SJSA1 (cell line): ENCODE measurements at regions not wholly inside any gene's neighbourhood (a gene's known extent, or its start where the extent isn't known, plus 50 kb on each side); places are given as distances from the start of the nearest gene placed in this dataset.

ENCODE experiments used
- DNase-seq, 2 experiments: peaks; one replicate each; pipeline ENCODE4 v3.0.0-alpha.2; 2015 to 2020; ENCODE audit warnings: low spot score in 2 of 2, low read depth in 1 of 2
- H3K27ac ChIP-seq: fragments of 250-450 bp; sonication (Bioruptor Pico); 2 replicates; pipeline ENCODE4 v1.5.1; 2020; ENCODE audit warnings: mild to moderate bottlenecking, moderate library complexity
- H3K27me3 ChIP-seq: fragments of 250-450 bp; sonication (Bioruptor Pico); replicated peaks from 2 replicates; pipeline ENCODE4 v1.5.1; 2020; ENCODE audit warnings: mild to moderate bottlenecking, moderate library complexity
- H3K36me3 ChIP-seq: fragments of 250-450 bp; sonication (Bioruptor Pico); 2 replicates; pipeline ENCODE4 v1.5.1; 2020; ENCODE audit warnings: mild to moderate bottlenecking
- H3K4me1 ChIP-seq: fragments of 250-450 bp; sonication (Bioruptor Pico); replicated peaks from 2 replicates; pipeline ENCODE4 v1.6.1; 2021; ENCODE audit warnings: mild to moderate bottlenecking
- H3K4me3 ChIP-seq: fragments of 250-450 bp; sonication (Bioruptor Pico); 2 replicates; pipeline ENCODE4 v1.5.1; 2020; ENCODE audit warnings: mild to moderate bottlenecking
- H3K9me3 ChIP-seq: fragments of 250-450 bp; sonication (Bioruptor Pico); replicated peaks from 2 replicates; pipeline ENCODE4 v1.5.1; 2020; ENCODE audit warnings: mild to moderate bottlenecking

DNA sequence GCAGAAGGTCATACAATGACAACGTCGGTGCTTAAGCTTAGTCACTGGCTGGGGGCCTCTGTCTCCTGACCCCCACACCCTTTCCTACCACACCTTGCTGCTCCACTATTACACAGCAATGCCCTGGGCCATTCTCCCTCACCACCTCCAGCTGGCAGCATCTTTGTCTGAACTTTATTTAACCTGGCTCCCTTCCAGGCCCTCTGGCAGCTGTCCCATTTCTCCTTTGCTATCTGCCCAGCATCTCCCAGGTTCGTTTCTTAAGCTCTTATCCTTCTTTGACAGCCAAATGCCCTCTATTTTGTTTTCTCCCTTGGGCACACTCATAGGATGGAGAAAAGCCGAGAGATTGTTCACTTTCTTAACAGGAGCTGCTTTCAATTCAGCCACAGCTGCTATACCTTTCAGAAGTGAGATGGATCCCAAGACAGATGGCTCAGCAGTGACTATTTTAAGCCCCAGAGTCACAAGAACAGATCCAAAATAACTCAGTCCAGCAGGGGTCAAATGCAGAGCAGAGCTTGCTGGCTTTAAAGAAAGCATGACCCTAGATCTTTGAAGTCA is 1277.1 kb upstream of the AUTS2 start:
- Histone ChIP-seq H3K4me1 (no peaks in the 10 kb centered on the region), H3K36me3 (no peaks in the 10 kb centered on the region), H3K27ac (no peak overlapping the region), H3K27me3 (no peaks in the 10 kb centered on the region), H3K9me3 (no peaks in the 10 kb centered on the region), H3K4me3 (no peak overlapping the region)
- no peak for DNase-seq

DNA sequence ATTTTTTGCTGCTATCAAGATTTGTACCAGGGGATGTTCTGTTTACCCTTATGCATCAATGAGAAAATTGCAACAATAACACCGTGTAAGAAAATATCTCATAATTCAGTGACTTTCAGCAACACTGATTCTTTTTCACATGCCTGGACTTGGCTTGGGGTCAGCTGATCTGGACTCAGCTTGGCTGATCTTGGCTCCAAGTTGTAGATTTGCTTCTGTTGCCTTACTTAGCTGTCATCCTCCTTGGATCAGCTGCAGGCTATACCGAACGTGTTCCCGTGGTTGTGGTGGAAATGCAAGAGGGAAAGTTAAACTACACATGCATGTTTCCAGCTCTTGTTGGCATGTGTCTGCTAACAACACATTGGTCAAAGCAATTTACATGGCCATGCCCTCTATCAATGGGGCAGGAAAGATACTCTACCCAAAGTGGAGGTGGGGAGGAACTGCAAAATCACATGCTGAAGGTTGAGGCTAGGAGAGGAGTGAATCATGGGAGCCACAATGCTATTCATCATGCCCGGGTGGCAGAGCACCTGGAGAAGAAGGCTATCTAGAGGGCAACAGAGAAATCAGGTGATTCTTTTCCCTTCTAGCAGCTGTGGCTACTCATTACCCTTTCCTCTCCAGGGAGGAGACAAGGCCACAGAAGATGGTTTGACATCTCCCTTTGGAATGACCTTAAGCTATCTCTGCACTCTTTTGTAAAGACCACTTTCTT is 1276.3 kb upstream of the AUTS2 start:
- DNase-seq, result no peak
- no peaks in the 10 kb centered on the region for H3K9me3 ChIP-seq
- H3K4me1 ChIP-seq, result no peaks in the 10 kb centered on the region
- no peak overlapping the region for H3K4me3 ChIP-seq
- H3K36me3 ChIP-seq, result no peaks in the 10 kb centered on the region
- H3K27me3 ChIP-seq, result no peaks in the 10 kb centered on the region
- H3K27ac ChIP-seq, result no peak overlapping the region

DNA sequence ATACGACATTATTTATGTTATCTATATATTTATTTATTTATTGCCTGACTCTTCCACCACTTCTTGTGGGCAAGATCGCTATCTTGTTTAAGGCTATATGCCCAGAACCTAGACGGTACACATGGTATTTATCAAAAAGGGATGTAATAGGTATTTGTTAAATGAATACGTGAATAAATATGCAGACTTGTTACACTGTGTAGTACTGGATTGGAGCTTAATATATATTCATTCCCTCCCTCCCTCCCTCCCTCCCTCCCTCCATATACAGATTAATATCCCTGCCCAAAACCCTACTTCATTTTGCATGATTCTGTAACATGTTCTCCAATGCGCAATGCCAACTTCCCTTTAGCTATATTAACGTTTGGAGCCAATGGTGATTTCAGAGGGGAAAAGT is 1273.7 kb upstream of the AUTS2 start:
- Histone ChIP-seq H3K4me1 (no peaks in the 10 kb centered on the region), H3K27me3 (no peaks in the 10 kb centered on the region), H3K9me3 (no peaks in the 10 kb centered on the region), H3K27ac (no peak overlapping the region), H3K36me3 (no peaks in the 10 kb centered on the region), H3K4me3 (no peak overlapping the region)
- DNase-seq, result no peak

DNA sequence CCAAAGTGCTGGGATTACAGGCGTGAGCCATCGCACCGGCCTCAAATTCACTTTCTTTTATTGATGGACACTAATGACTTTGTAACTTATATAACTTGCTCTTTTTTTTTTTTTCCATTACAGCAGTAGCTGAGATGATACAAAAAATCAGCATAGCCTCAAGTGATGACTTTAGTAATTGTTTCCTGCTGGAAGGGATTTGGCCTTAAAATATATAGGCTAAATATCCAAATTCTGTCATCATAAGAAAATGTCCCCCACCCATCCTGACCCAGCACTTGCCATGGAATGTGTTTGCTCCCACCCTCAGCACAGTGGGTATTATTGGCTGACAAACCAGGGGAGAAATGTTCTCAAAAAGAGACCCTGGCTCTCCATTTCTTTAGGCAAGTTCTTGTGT is 1264.1 kb upstream of the AUTS2 start:
- no peak overlapping the region for H3K27ac ChIP-seq
- no peak overlapping the region for H3K4me3 ChIP-seq
- no peaks in the 10 kb centered on the region for H3K27me3 ChIP-seq
- no peaks in the 10 kb centered on the region for H3K36me3 ChIP-seq
- peaks cover 3% of the 10 kb centered on the region; the same call in 1 of the 2 replicates for H3K9me3 ChIP-seq
- no peak for DNase-seq
- H3K4me1 ChIP-seq, result no peaks in the 10 kb centered on the region

DNA sequence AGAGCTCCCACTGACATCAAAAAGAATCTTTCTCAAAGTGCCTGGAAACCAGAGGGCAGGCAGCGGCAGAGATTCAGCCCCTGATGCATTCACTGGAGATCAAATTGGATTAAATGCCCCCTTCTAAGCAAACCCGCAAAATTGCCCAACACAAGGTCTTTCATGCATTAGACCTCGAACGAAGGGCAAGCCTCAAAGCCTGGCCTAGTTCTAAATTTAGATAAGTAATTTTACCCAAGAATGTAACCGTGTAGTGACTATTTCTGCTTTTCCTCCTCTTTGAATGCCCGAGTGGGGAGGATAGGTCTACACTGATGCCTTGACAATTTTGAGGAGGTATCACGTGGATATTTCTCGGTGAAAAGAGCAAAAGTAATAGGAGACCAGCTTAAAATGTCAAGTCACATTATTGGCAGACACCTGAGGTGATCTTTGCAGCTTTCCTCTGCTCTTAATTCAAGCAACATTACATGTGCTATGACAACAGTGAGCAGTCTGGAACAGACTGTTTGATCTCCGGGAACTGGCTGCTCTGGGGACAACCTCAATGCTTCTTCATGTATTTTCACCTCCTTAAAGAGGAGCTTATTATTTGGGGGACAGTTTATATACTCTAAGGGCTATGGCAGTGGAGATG is 1263.5 kb upstream of the AUTS2 start:
- DNase-seq, result no peak
- no peaks in the 10 kb centered on the region for H3K27me3 ChIP-seq
- no peak overlapping the region for H3K4me3 ChIP-seq
- H3K36me3 ChIP-seq, result no peaks in the 10 kb centered on the region
- no peak overlapping the region for H3K27ac ChIP-seq
- H3K4me1 ChIP-seq, result no peaks in the 10 kb centered on the region
- peaks cover 3% of the 10 kb centered on the region; the same call in 1 of the 2 replicates for H3K9me3 ChIP-seq

DNA sequence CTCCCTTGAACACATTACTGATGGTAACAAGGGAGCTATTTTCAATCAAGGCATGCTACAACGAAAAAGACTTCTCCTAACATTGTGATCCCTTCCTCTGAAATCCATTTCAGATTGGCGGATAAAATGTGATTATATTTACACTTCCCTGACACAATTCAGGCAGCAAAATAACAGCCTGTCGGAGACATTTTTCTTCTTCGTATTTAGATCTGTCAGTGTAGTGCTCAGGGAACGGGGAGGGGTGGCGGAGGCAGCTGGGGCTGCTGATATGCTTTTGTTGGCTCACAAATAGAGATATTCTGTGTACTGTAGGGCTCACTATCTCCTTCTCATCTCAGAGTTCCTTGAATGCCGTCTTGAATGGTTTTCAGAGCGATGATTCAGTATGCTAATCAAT is 1261.7 kb upstream of the AUTS2 start:
- no peak overlapping the region for H3K27ac ChIP-seq
- no peaks in the 10 kb centered on the region for H3K27me3 ChIP-seq
- DNase-seq, result no peak
- no peaks in the 10 kb centered on the region for H3K4me1 ChIP-seq
- no peaks in the 10 kb centered on the region for H3K36me3 ChIP-seq
- no peak overlapping the region for H3K4me3 ChIP-seq
- peaks cover 3% of the 10 kb centered on the region; the same call in 1 of the 2 replicates for H3K9me3 ChIP-seq

DNA sequence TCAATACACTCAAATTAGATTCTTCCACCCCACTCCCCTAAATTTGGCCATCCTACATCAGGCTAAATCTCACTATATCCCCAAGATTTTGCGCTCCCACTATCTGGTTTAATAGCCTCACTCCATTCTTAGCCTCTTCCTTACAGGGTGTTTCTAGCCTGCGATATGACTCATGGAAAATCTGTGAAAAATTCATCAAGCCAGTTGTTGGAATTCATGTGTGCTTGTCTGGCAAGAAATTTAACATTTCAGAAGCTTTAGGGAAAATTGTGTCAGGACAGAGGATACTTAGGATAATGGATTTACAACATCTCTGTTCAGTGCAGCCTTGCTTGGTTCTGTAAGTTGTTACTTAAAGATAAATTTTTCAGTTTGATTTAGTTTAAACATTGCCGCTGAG is 1249.9 kb upstream of the AUTS2 start:
- Histone ChIP-seq H3K27me3 (no peaks in the 10 kb centered on the region), H3K9me3 (no peaks in the 10 kb centered on the region), H3K27ac (no peak overlapping the region), H3K36me3 (no peaks in the 10 kb centered on the region), H3K4me3 (no peak overlapping the region), H3K4me1 (no peaks in the 10 kb centered on the region)
- no peak for DNase-seq

DNA sequence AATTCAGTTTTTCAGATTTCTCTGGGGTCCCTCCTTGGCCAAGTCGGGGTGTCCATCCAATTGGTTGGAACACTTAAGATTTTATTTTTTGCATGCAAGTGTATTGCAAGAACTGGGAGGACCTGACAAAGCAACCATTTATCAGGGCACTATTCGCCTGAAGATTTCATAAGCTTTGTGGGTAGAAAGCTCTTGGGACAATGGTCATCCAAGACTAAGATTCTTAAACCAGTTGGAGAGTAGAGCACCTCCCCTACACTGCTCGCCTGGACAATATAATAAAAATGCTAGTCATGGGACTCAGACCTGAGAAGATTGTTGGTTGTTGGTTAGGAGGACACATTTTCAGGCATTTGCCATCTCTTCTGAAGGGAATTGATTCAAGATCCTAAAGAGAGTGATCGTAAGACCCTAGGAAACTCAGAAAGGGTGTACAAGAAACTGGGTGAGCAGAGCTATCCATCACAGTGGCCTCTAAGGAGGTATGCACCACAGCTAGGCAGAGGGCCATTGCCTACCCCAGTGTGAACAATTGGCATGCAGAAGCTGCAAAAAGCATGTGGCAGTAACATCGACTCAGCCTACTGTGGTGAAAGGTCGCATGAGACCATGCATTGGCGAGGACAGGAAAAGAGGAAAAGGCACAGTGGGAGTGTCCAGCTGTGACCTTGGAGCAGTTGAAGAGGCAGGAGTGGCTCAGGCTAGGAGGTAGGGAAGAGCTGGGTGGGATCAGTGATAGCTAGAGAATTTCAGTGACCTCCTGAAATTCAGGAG is 1235.3 kb upstream of the AUTS2 start:
- Histone ChIP-seq H3K36me3 (no peaks in the 10 kb centered on the region), H3K4me1 (no peaks in the 10 kb centered on the region), H3K9me3 (no peaks in the 10 kb centered on the region), H3K4me3 (no peak overlapping the region), H3K27ac (no peak overlapping the region), H3K27me3 (no peaks in the 10 kb centered on the region)
- DNase-seq, result no peak

DNA sequence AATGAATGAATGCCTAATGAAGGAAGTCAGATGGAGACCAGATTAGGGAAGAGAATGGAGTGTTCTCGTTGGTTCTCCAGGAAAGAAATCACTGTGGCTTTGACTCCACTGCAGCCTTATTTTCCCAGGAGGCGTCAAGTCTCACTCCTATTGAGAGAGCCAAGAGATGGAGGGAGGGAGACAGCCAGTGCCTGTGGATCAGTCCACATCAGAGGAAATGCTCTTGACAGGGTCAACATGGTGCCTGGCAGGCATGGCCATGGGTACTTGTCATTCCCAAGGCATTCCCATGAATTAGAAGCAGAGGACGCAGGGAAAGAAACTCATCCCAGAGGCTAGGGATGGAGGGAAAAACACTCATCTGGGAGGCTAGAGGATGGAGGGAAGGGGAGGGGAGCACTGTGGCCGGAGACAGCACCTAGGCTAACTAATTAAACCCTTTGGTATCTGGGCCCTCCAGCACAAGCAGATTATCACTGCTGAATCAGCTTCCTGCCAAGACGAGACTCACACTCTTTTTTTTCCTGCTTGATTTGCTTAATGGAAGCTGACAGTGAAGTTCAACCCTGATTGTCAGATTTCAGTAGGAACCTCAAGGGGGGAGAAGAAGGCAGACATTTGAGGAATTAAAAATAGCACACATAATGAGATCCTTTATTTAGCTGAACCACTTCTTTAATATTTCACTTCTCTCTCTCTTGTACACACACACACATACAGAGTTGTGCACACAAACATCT is 1233.2 kb upstream of the AUTS2 start:
- no peak for DNase-seq
- Histone ChIP-seq H3K36me3 (no peaks in the 10 kb centered on the region), H3K27ac (no peak overlapping the region)

DNA sequence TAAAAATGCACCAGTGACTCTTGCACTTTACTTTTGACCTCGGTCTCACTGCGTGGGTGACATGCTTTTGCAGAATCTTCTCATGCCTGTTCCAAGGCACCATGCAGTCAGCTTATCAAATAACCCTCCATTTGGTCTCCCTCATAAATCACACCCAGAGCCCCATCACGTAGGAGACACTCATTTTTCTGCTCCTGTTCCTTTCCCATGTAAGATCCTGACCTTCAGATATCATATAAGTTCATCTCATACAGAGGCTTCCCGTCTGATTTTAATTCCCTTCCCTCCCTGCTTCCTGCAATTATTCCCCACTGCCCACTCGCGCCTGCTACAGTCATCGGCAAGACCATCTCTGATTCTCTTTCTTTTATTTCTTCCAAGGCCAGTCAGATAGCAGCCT is 1226.3 kb upstream of the AUTS2 start:
- Histone ChIP-seq H3K9me3 (peaks cover 5% of the 10 kb centered on the region; the same call in 1 of the 2 replicates), H3K27me3 (no peaks in the 10 kb centered on the region), H3K36me3 (no peaks in the 10 kb centered on the region), H3K27ac (no peak overlapping the region), H3K4me3 (no peak overlapping the region), H3K4me1 (no peaks in the 10 kb centered on the region)
- no peak for DNase-seq

More for the DNA sequence above, 1233.2 kb upstream of the AUTS2 start:
- no peaks in the 10 kb centered on the region for H3K27me3 ChIP-seq
- H3K9me3 ChIP-seq, result 0 out of 2 replicates have a peak, but pooled peaks cover 5% of the 10 kb centered on the region
- H3K4me1 ChIP-seq, result no peaks in the 10 kb centered on the region
- H3K4me3 ChIP-seq, result no peak overlapping the region

DNA sequence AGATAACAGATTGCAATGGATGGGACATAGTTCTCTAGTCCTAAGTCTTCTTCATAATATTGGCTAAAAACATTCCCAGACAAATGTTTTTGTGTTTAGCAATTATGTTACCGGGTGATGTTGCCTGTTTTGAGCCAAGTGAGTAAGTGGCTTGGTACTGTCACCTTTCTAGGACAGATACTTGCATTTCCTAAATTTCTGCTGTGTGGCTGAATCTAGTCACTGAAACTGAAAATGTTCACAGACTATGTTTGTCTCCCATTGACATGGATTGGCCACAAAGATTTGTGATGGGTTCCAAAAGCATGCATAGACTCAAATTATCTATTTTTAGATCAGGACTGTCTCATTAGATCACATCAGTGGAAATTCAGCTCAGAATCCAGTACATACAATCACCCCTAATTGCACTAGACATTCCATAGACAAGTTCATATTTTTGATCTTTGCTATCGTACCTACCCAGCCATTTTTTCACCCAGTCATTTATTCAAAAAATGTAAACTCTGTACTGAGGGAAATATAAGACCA is 1222.1 kb upstream of the AUTS2 start:
- Histone ChIP-seq H3K4me1 (no peaks in the 10 kb centered on the region), H3K9me3 (peaks cover 2% of the 10 kb centered on the region; the same call in 1 of the 2 replicates), H3K4me3 (no peak overlapping the region), H3K27me3 (no peaks in the 10 kb centered on the region), H3K36me3 (no peaks in the 10 kb centered on the region), H3K27ac (no peak overlapping the region)
- no peak for DNase-seq

DNA sequence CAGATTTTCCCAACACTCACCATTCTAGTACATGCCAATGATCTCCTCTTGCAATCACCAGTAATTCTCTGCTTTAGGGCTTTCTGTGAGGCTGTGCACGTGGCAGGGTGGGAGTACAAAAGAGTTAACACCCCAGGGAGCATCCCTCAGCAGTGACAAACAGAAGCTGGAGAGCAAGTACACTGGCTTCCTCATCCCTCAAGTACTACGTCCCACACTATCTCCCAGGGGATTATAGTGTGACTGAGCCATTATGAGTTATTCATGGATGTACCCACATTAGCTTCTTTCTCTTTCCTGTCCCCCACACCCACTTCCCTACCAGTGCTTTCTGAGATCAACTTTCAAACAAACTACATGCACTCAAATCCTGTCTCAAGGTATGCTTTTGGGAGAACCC is 1216.5 kb upstream of the AUTS2 start:
- no peaks in the 10 kb centered on the region for H3K36me3 ChIP-seq
- H3K27ac ChIP-seq, result no peak overlapping the region
- no peaks in the 10 kb centered on the region for H3K4me1 ChIP-seq
- H3K9me3 ChIP-seq, result peaks cover 2% of the 10 kb centered on the region
- H3K4me3 ChIP-seq, result no peak overlapping the region
- no peak for DNase-seq
- H3K27me3 ChIP-seq, result no peaks in the 10 kb centered on the region

DNA sequence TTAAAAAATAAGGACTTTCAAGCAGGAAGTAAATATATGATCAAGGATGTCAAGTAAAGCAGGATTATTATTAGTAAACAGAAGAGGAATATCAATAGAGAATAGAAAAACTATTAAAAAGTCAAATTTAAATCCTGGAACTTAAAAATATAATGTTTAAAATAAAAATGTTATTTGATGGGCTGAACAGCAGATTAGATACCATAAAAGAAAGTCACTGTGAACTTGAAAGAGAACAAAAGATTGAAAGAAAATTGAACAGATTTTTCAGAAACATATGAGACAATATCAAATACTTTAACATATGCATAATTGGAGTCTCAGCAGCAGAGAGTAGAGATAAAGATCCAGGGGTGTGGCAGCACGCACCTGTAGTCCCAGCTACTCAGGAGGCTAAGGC is 1213.7 kb upstream of the AUTS2 start:
- Histone ChIP-seq H3K27ac (no peak overlapping the region), H3K4me1 (no peaks in the 10 kb centered on the region), H3K36me3 (no peaks in the 10 kb centered on the region), H3K9me3 (no peaks in the 10 kb centered on the region; the same call in none of the 2 replicates), H3K27me3 (no peaks in the 10 kb centered on the region), H3K4me3 (no peak overlapping the region)
- DNase-seq, result no peak
